Activated B cell treated with CpG ODN at 0.5 μM for 24 hours (primary cell): ENCODE measurements at regions not wholly inside any gene's neighbourhood (a gene's known extent, or its start where the extent isn't known, plus 50 kb on each side); places are given as distances from the start of the nearest gene placed in this dataset.
"Not testable (repeated sequence)": the region's sequence is repeated elsewhere in the genome, so short reads cannot be mapped to it uniquely, and the experiment has no call there.

Source experiments
- ATAC-seq: fragments of 200-7000 bp; cut with Tn5 transposase; one replicate; pipeline ENCODE4 v1.10.0; 2021; ENCODE audit warnings: low read depth, mild to moderate bottlenecking, moderate library complexity
- CTCF ChIA-PET: fragments of 350-600 bp; sonication (Branson Sonifier 250); formaldehyde crosslinking; loops from one replicate; lab custom pipeline; 2021; ENCODE audit warnings: antibody characterized with exemption; lab: Charles Lee
- POLR2A ChIA-PET: fragments of 350-600 bp; sonication (Branson Sonifier 250); formaldehyde crosslinking; loops from one replicate; lab custom pipeline; 2021; ENCODE audit warnings: antibody characterized with exemption; lab: Charles Lee
- DNase-seq: peaks from one replicate; pipeline ENCODE4 v3.0.0; 2022
- H3K27ac Mint-ChIP-seq: one replicate; pipeline ENCODE4 v1.8.0; 2020; ENCODE audit warnings: mixed read lengths
- H3K27me3 Mint-ChIP-seq: one replicate; pipeline ENCODE4 v1.8.0; 2021; ENCODE audit warnings: mixed read lengths
- H3K36me3 Mint-ChIP-seq: one replicate; pipeline ENCODE4 v1.8.0; 2021; ENCODE audit warnings: low read depth, mixed read lengths
- H3K4me1 Mint-ChIP-seq: one replicate; pipeline ENCODE4 v1.8.0; 2021; ENCODE audit warnings: mixed read lengths
- H3K4me3 Mint-ChIP-seq: one replicate; pipeline ENCODE4 v1.8.0; 2020; ENCODE audit warnings: mild to moderate bottlenecking, mixed read lengths
- H3K9me3 Mint-ChIP-seq: one replicate; pipeline ENCODE4 v1.8.0; 2020; ENCODE audit warnings: mixed read lengths
- intact Hi-C: fragments of 100-400 bp; cut with micrococcal nuclease; formaldehyde crosslinking; loops from one replicate; pipeline ENCODE4 v1.15.1; 2024
- TF ChIP-seq, protein P1 (sequence below): fragments of 200-600 bp; IDR thresholded peaks from one replicate; pipeline ENCODE4 v1.8.0; 2022; ENCODE audit warnings: antibody characterized with exemption, mild to moderate bottlenecking

- no peaks in the 10 kb centered on the region for H3K4me1 Mint-ChIP-seq
- POLR2A ChIA-PET: interaction anchor here (0.6 to 0.7 kb wide), 2 partner anchors 12 to 150 kb away, joined by 3 to 5 read pairs; no protein-coding TSS in a partner anchor
- no peak overlapping the region for H3K4me3 Mint-ChIP-seq
- H3K36me3 Mint-ChIP-seq: no peaks in the 10 kb centered on the region
- TF ChIP-seq, protein P1, sequence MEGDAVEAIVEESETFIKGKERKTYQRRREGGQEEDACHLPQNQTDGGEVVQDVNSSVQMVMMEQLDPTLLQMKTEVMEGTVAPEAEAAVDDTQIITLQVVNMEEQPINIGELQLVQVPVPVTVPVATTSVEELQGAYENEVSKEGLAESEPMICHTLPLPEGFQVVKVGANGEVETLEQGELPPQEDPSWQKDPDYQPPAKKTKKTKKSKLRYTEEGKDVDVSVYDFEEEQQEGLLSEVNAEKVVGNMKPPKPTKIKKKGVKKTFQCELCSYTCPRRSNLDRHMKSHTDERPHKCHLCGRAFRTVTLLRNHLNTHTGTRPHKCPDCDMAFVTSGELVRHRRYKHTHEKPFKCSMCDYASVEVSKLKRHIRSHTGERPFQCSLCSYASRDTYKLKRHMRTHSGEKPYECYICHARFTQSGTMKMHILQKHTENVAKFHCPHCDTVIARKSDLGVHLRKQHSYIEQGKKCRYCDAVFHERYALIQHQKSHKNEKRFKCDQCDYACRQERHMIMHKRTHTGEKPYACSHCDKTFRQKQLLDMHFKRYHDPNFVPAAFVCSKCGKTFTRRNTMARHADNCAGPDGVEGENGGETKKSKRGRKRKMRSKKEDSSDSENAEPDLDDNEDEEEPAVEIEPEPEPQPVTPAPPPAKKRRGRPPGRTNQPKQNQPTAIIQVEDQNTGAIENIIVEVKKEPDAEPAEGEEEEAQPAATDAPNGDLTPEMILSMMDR: no peak
- H3K9me3 Mint-ChIP-seq: no peaks in the 10 kb centered on the region
- intact Hi-C loops: no loop called here
- DNase-seq (no peak), ATAC-seq (no peak)
- CTCF ChIA-PET: no interaction called here
- peaks cover 19% of the 10 kb centered on the region for H3K27me3 Mint-ChIP-seq
- H3K27ac Mint-ChIP-seq: no peak overlapping the region
Measured at GRCh38 chr20:57770852-57771720, 61.3 kb upstream of the PMEPA1 start.

DNA sequence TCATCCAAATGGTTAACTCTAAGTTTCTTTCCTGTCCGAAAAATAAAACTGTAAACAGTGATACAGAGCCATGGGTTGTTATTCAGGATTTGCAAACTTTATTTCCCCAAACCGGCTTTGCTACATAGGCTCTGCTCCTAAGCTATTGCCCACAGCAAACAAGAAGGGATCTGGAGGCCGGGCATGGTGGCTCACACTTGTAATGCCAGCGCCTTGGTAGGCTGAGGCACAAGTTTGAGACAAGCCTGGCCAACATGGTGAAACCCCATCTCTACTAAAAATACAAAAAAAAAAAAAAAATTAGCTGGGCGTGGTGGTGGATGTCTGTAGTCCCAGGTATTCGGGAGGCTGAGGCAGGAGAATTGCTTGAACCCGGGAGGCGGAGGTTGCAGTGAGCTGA lies 60.6 kb upstream of the PMEPA1 start:
- H3K9me3 Mint-ChIP-seq, intact Hi-C loops, H3K36me3 Mint-ChIP-seq, ATAC-seq, H3K4me1 Mint-ChIP-seq, H3K27ac Mint-ChIP-seq, DNase-seq, H3K4me3 Mint-ChIP-seq, CTCF ChIA-PET: not testable (repeated sequence)
- H3K27me3 Mint-ChIP-seq: peaks cover 18% of the 10 kb centered on the region
- POLR2A ChIA-PET: interaction anchor here (0.7 kb wide), 2 partner anchors 55 to 149 kb away, joined by 4 to 5 read pairs; no protein-coding TSS in a partner anchor

DNA sequence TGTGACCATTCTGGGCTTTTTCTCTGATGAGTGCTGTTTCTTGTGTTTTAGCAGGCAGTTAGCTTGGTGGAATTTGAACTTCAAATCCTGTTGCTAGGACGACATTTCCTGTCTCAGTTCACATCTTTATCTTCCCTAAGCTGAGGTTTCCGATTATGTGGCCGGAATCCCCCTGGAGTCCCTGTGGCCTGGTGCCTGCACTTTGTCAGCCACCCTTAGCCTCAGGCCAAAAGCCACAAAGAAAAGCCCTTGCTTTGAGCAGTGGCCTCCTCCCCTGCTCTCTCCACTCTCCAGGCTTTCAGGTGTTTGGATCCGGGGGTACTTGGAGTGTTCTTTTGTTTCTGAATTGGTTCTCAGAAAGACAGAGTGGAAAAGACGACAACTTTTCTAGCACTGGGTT lies 59.9 kb upstream of the PMEPA1 start:
- Mint-ChIP-seq H3K36me3 (no peaks in the 10 kb centered on the region), H3K4me1 (no peaks in the 10 kb centered on the region), H3K9me3 (no peaks in the 10 kb centered on the region)

DNA sequence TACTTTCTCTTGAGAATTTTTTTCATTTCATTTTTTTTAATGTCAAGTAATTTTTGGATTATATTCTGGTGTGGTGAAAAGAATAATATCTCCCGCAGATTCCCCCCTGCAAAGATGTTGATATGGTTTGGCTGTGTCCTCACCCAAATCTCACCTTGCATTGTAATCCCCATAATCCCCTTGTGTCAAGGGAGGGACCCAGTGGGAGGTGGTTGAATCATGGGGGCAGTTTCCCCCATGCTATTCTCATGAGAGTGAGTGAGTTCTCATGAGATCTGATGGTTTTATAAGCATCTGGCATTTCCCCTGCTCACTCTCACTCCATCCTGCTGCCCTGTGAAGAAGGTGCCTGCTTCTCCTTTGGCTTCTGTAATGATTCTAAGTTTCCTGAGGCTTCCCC lies 58.7 kb upstream of the PMEPA1 start:
- intact Hi-C loops: no loop called here
- ChIA-PET POLR2A (no interaction called here), CTCF (no interaction called here)
- Mint-ChIP-seq H3K36me3 (no peaks in the 10 kb centered on the region), H3K27me3 (peaks cover 18% of the 10 kb centered on the region), H3K4me1 (no peaks in the 10 kb centered on the region), H3K4me3 (no peak overlapping the region), H3K27ac (no peak overlapping the region), H3K9me3 (no peaks in the 10 kb centered on the region)
- DNase-seq: no peak
- ATAC-seq: no peak
- TF ChIP-seq, protein P1: no peak

More for the DNA sequence above, 59.9 kb upstream of the PMEPA1 start:
- POLR2A ChIA-PET: interaction anchor here (0.7 kb wide), 1 partner anchor 54 kb away, joined by 4 read pairs; no protein-coding TSS in a partner anchor
- TF ChIP-seq, protein P1: no peak
- no peak for ATAC-seq
- intact Hi-C loops: no loop called here
- Mint-ChIP-seq H3K27ac (no peak overlapping the region), H3K27me3 (peaks cover 14% of the 10 kb centered on the region), H3K4me3 (no peak overlapping the region)
- CTCF ChIA-PET: interaction anchor here (0.6 kb wide), 1 partner anchor 247 kb away, joined by 3 read pairs; no protein-coding TSS in a partner anchor
- DNase-seq: no peak

GRCh38 chr20:57767441-57767840 lies 57.6 kb upstream of the PMEPA1 start:
- ChIA-PET CTCF (no interaction called here), POLR2A (no interaction called here)
- Mint-ChIP-seq H3K4me3 (no peak overlapping the region), H3K9me3 (no peaks in the 10 kb centered on the region), H3K27ac (no peak overlapping the region), H3K27me3 (peaks cover 20% of the 10 kb centered on the region), H3K4me1 (no peaks in the 10 kb centered on the region), H3K36me3 (no peaks in the 10 kb centered on the region)
- ATAC-seq: no peak
- TF ChIP-seq, protein P1: no peak
- no peak for DNase-seq
- intact Hi-C loops: no loop called here
